Fibroblast of skin of left quadriceps (primary cell): ENCODE measurements at regions not wholly inside any gene's neighbourhood (a gene's known extent, or its start where the extent isn't known, plus 50 kb on each side); places are given as distances from the start of the nearest gene placed in this dataset.
"Not testable (repeated sequence)": the region's sequence is repeated elsewhere in the genome, so short reads cannot be mapped to it uniquely, and the experiment has no call there.

Experiments used
- DNase-seq, 2 experiments: peaks; one replicate each; pipeline ENCODE4 v3.0.0-alpha.2; 2013; ENCODE audit warnings: low read depth in 2 of 2

- no peak for DNase-seq
Measured at GRCh38 chr10:57960406-57960805, 307.3 kb downstream of the IPMK start.

- no peak for DNase-seq
Measured at GRCh38 chr10:57959318-57960006, 308.2 kb downstream of the IPMK start.

GRCh38 chr10:57955076-57955475 is 312.6 kb downstream of the IPMK start:
- peak; percentile 10 to 15 for DNase-seq

GRCh38 chr10:57952741-57953140 is 315.0 kb downstream of the IPMK start:
- peak; percentile 12 to 26 for DNase-seq

- DNase-seq: no peak
Measured at GRCh38 chr10:57950442-57950974, 317.2 kb downstream of the IPMK start.

- DNase-seq: no peak
Measured at GRCh38 chr10:57948796-57949195, 318.9 kb downstream of the IPMK start.

- no peak for DNase-seq
Measured at GRCh38 chr10:57946833-57947232, 320.9 kb downstream of the IPMK start.

- no peak for DNase-seq
Measured at GRCh38 chr10:57943701-57944100, 324.0 kb downstream of the IPMK start.

- DNase-seq: no peak
Measured at GRCh38 chr10:57925045-57925444, 342.6 kb downstream of the IPMK start.

GRCh38 chr10:57921140-57921539 is 346.6 kb downstream of the IPMK start:
- DNase-seq: no peak

GRCh38 chr10:57919864-57920263 is 347.8 kb downstream of the IPMK start:
- DNase-seq: no peak

GRCh38 chr10:57917019-57917418 is 350.7 kb downstream of the IPMK start:
- no peak for DNase-seq

- no peak for DNase-seq
Measured at GRCh38 chr10:57905861-57906260, 361.8 kb downstream of the IPMK start.

- no peak for DNase-seq
Measured at GRCh38 chr10:57905010-57905409, 362.7 kb downstream of the IPMK start.

- DNase-seq: no peak
Measured at GRCh38 chr10:57898231-57898630, 369.5 kb downstream of the IPMK start.

GRCh38 chr10:57897611-57898010 is 370.1 kb downstream of the IPMK start:
- no peak for DNase-seq

- DNase-seq: no peak
Measured at GRCh38 chr10:57894361-57894760, 373.3 kb downstream of the IPMK start.

- no peak for DNase-seq
Measured at GRCh38 chr10:57891201-57892006, 376.3 kb downstream of the IPMK start.

- no peak for DNase-seq
Measured at GRCh38 chr10:57890691-57891090, 377.0 kb downstream of the IPMK start.

GRCh38 chr10:57885618-57885968 is 382.1 kb downstream of the IPMK start:
- DNase-seq: not testable (repeated sequence)

GRCh38 chr10:57884965-57885617 is 382.6 kb downstream of the IPMK start:
- DNase-seq: no peak

GRCh38 chr10:57884407-57884806 is 383.3 kb downstream of the IPMK start:
- no peak for DNase-seq
